GM12878 (cell line): ENCODE measurements at regions not wholly inside any gene's neighbourhood (a gene's known extent, or its start where the extent isn't known, plus 50 kb on each side); places are given as distances from the start of the nearest gene placed in this dataset.

Experiments used
- ATAC-seq: fragments of 200-7000 bp; cut with Tn5 transposase; 3 replicates; pipeline ENCODE4 v1.9.1; 2020; ENCODE audit warnings: mild to moderate bottlenecking, moderate library complexity
- BruUV-seq: library from RNA; stranded (reverse); fragments of 400-500 nt; replicated peaks from 2 replicates; lab custom pipeline; 2021; lab: Mats Ljungman, UMichigan
- CTCF ChIA-PET: fragments of 300-600 bp; sonication (Branson Sonifier 250); formaldehyde crosslinking; extraction: SDS; loops from one replicate; lab custom pipeline; 2021; ENCODE audit warnings: inconsistent platforms; lab: Yijun Ruan, JAX
- POLR2A ChIA-PET: fragments of 350-600 bp; formaldehyde crosslinking; extraction: SDS; loops from one replicate; lab custom pipeline; 2021; ENCODE audit warnings: inconsistent platforms; lab: Charles Lee
- RAD21 ChIA-PET: fragments of 300-600 bp; sonication (Branson Sonifier 250); formaldehyde crosslinking; loops from one replicate; lab custom pipeline; 2023; ENCODE audit warnings: antibody characterized with exemption; ENCODE audit not compliant: unreplicated experiment; lab: Charles Lee
- SMC1A ChIA-PET: fragments of 300-600 bp; sonication (Branson Sonifier 250); formaldehyde crosslinking; loops from one replicate; lab custom pipeline; 2023; ENCODE audit not compliant: unreplicated experiment, uncharacterized antibody; lab: Charles Lee
- DNase-seq: peaks from one replicate; pipeline ENCODE4 v3.0.0-alpha.2; 2011; ENCODE audit warnings: low read depth, low spot score
- FAIRE-seq: peaks from 3 replicates; lab custom pipeline; 2011; peaks lifted over from hg19 to GRCh38; lab: Jason Lieb, UNC
- H2AFZ ChIP-seq: 2 replicates; pipeline ENCODE4 v1.6.0; 2011; ENCODE audit warnings: low read depth, low read length, control low read depth; ENCODE audit not compliant: control insufficient read depth
- H3K27ac ChIP-seq: 2 replicates; pipeline ENCODE4 v1.5.1; 2011; ENCODE audit warnings: control low read depth; ENCODE audit not compliant: control insufficient read depth, insufficient read depth
- H3K27me3 ChIP-seq, 2 experiments: replicated peaks in 1 of 2; 2 replicates each; pipeline versions ENCODE4 v1.6.0 to v1.6.1; 2011; ENCODE audit warnings: low read length in 1 of 2; ENCODE audit not compliant: control insufficient read depth in 2 of 2, insufficient read depth in 2 of 2
- H3K36me3 ChIP-seq, 2 experiments: 2 replicates each; pipeline ENCODE4 v1.5.1; 2011; ENCODE audit warnings: low read length in 1 of 2; ENCODE audit not compliant: control insufficient read depth in 2 of 2, insufficient read depth in 2 of 2
- H3K4me1 ChIP-seq: 2 replicates; pipeline ENCODE4 v1.6.1; 2011; ENCODE audit warnings: mild to moderate bottlenecking, low read length, moderate library complexity, mixed read lengths; ENCODE audit not compliant: control insufficient read depth, insufficient read depth
- H3K4me2 ChIP-seq: 2 replicates; pipeline ENCODE4 v1.6.0; 2011; ENCODE audit warnings: control low read depth; ENCODE audit not compliant: control insufficient read depth, insufficient read depth
- H3K4me3 ChIP-seq: fragments of 200-600 bp; sonication (generic); 2 replicates; pipeline ENCODE4 v1.5.1; 2016
- H3K79me2 ChIP-seq: 2 replicates; pipeline ENCODE4 v1.6.0; 2011; ENCODE audit warnings: low read length; ENCODE audit not compliant: control insufficient read depth, insufficient read depth
- H3K9ac ChIP-seq: 2 replicates; pipeline ENCODE4 v1.8.0; 2011; ENCODE audit warnings: low read length, control low read depth, mixed read lengths; ENCODE audit not compliant: control insufficient read depth, insufficient read depth
- H3K9me3 ChIP-seq: replicated peaks from 3 replicates; pipeline ENCODE4 v1.5.1; 2011; ENCODE audit warnings: mild to moderate bottlenecking, low read length; ENCODE audit not compliant: control insufficient read depth, insufficient read depth
- H4K20me1 ChIP-seq: 2 replicates; pipeline ENCODE4 v1.6.0; 2011; ENCODE audit not compliant: control insufficient read depth, insufficient read depth
- BCLAF1 ChIP-seq: fragments of 450-650 bp; IDR thresholded peaks from 2 replicates; pipeline ENCODE4 v1.6.1; 2017; ENCODE audit warnings: antibody characterized with exemption, mild to moderate bottlenecking, moderate library complexity
- CBX5 ChIP-seq: sonication (generic); IDR thresholded peaks from 2 replicates; pipeline ENCODE4 v1.6.1; 2016; ENCODE audit warnings: low read depth, moderate library complexity, mild to moderate bottlenecking, inconsistent platforms
- HDAC2 ChIP-seq: fragments of 200-600 bp; sonication (generic); IDR thresholded peaks from 2 replicates; pipeline ENCODE4 v1.6.1; 2017
- POU2F2 ChIP-seq: IDR thresholded peaks from 3 replicates; pipeline ENCODE4 v1.6.1; 2011; ENCODE audit warnings: low read depth, mild to moderate bottlenecking, low read length, borderline replicate concordance
- RAD21 ChIP-seq: IDR thresholded peaks from 2 replicates; pipeline ENCODE4 v1.6.1; 2011; ENCODE audit warnings: mild to moderate bottlenecking, low read depth, low read length, moderate library complexity; ENCODE audit not compliant: insufficient read depth
- REST ChIP-seq: IDR thresholded peaks from 2 replicates; pipeline ENCODE4 v1.6.1; 2012; ENCODE audit warnings: mild to moderate bottlenecking, low read depth, low read length
- SIN3A ChIP-seq: IDR thresholded peaks from 2 replicates; pipeline ENCODE4 v1.6.1; 2012; ENCODE audit warnings: low read depth, low read length, improper control_type of control experiment
- SKIL ChIP-seq: fragments of 450-650 bp; IDR thresholded peaks from 2 replicates; pipeline ENCODE4 v1.6.1; 2017; ENCODE audit warnings: mild to moderate bottlenecking, low read depth, inconsistent platforms; ENCODE audit not compliant: poor library complexity, severe bottlenecking
- SREBF2 ChIP-seq: IDR thresholded peaks from 2 replicates; pipeline ENCODE4 v1.6.1; 2012; ENCODE audit warnings: mild to moderate bottlenecking, low read length
- TCF12 ChIP-seq: IDR thresholded peaks from 2 replicates; pipeline ENCODE4 v1.6.1; 2011; ENCODE audit warnings: low read depth, mild to moderate bottlenecking, low read length
- WGBS: methylation state at CpG from one replicate; pipeline ENCODE4 v1.1.6; 2016; ENCODE audit warnings: low lambda C conversion rate; ENCODE audit not compliant: insufficient replicate concordance, insufficient coverage; ENCODE audit errors: missing lambda C conversion rate; 5-methylcytosine and 5-hydroxymethylcytosine counted together
- in situ Hi-C: fragments of 300-500 bp; cut with MboI; formaldehyde crosslinking; loops from 9 replicates; pipeline ENCODE4 v1.14.3; 2018; ENCODE audit warnings: mixed read lengths
- intact Hi-C: fragments of 100-400 bp; cut with micrococcal nuclease; formaldehyde crosslinking; loops from one replicate; pipeline ENCODE4 v1.14.2; 2022; ENCODE audit not compliant: unreplicated experiment

- Histone ChIP-seq H3K27ac (no peak overlapping the region), H3K9ac (no peak overlapping the region), H4K20me1 (no peaks in the 10 kb centered on the region), H3K79me2 (no peaks in the 10 kb centered on the region), H3K4me3 (no peak overlapping the region), H2AFZ (no peak overlapping the region), H3K9me3 (no peaks in the 10 kb centered on the region), H3K36me3 (no peaks in the 10 kb centered on the region), H3K4me2 (no peak overlapping the region), H3K4me1 (no peaks in the 10 kb centered on the region), H3K27me3 (no peaks in the 10 kb centered on the region)
- RAD21 ChIA-PET: no interaction called here
- CTCF ChIA-PET: no interaction called here
- POLR2A ChIA-PET: no interaction called here
- no peak for FAIRE-seq
- no peak for ATAC-seq
- no peak for TF ChIP-seq BCLAF1
- WGBS: 0% methylated on average over 1 of the region's 1 CpG
- SMC1A ChIA-PET: no interaction called here
- DNase-seq: no peak
- intact Hi-C loops (no loop called here), in situ Hi-C loops (no loop called here)
- BruUV-seq: no TSS peak
These were observed 583.7 kb upstream of the ADGRL2 start for GRCh38 chr1:81217058-81217457.

- Histone ChIP-seq H3K4me1 (no peaks in the 10 kb centered on the region), H2AFZ (no peak overlapping the region), H3K79me2 (no peaks in the 10 kb centered on the region), H3K36me3 (no peaks in the 10 kb centered on the region), H3K9ac (no peak overlapping the region), H3K9me3 (no peaks in the 10 kb centered on the region), H4K20me1 (no peaks in the 10 kb centered on the region), H3K27me3 (no peaks in the 10 kb centered on the region), H3K4me3 (no peak overlapping the region), H3K27ac (no peak overlapping the region), H3K4me2 (no peak overlapping the region)
- TF ChIP-seq SIN3A (no peak), REST (no peak), TCF12 (no peak), SKIL (no peak), RAD21 (no peak), CBX5 (no peak), POU2F2 (no peak), SREBF2 (no peak), HDAC2 (no peak)
- CTCF ChIA-PET: no interaction called here
- RAD21 ChIA-PET: no interaction called here
- intact Hi-C loops (no loop called here), in situ Hi-C loops (no loop called here)
- WGBS: 57% methylated on average over 7 of the region's 7 CpGs
- no peak for FAIRE-seq
- BruUV-seq: no TSS peak
- SMC1A ChIA-PET: interaction anchor here (0.6 kb wide), 1 partner anchor 1468 kb away, joined by 3 read pairs; no protein-coding TSS in a partner anchor
- no peak for DNase-seq
- ATAC-seq: no peak
- POLR2A ChIA-PET: no interaction called here
These were observed 587.5 kb upstream of the ADGRL2 start for GRCh38 chr1:81213279-81213678.
